ENCODE measurements at regions not wholly inside any gene's neighbourhood (a gene's known extent, or its start where the extent isn't known, plus 50 kb on each side); places are given as distances from the start of the nearest gene placed in this dataset.
"Not testable (repeated sequence)": the region's sequence is repeated elsewhere in the genome, so short reads cannot be mapped to it uniquely, and the experiment has no call there.

- DNase-seq, result no peak
Observed at GRCh38 chr2:145408980-145409379, 889.1 kb upstream of the ZEB2 start.

DNA sequence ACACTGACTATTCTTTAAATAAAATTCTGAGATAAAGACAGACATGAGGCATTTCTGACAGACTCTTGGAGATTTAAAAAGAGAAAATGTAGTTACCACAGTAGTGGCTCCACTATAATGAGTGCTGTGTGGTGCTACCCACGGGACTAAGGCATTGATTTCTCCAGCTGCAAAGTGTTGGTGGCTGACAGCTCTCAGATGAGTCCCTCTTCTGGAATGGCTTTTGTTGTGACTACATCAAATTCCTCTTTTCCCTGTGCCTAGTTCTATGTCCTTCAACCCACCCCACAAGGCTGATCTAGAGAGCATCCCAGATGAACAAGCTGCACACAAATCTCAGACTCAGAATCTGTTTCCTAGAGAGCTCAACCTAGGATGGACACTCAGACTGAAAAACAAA is 884.8 kb upstream of the ZEB2 start:
- no peak for DNase-seq

- no peak for DNase-seq
Observed at GRCh38 chr2:145402706-145403277, 882.9 kb upstream of the ZEB2 start.

DNA sequence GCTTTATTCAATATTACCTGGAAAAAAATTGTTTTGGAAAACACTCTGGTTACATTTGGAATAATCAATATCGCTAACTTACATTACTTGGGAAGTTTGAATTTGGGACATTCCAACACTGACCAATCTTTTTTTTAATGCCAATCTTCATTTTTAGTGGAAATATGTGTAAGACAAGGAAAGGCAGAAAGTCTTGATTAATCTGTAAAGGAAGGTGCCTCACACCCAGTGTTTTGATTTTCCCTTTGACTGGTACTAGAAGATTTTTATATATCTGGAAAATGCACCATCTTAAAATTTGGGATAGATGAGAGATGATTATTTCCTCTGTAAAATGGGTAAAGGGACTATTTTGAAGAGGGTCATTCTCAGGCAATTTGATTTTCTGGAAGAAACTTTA is 879.2 kb upstream of the ZEB2 start:
- no peak for DNase-seq

- DNase-seq, result no peak
Observed at GRCh38 chr2:145394181-145394580, 874.3 kb upstream of the ZEB2 start.

DNA sequence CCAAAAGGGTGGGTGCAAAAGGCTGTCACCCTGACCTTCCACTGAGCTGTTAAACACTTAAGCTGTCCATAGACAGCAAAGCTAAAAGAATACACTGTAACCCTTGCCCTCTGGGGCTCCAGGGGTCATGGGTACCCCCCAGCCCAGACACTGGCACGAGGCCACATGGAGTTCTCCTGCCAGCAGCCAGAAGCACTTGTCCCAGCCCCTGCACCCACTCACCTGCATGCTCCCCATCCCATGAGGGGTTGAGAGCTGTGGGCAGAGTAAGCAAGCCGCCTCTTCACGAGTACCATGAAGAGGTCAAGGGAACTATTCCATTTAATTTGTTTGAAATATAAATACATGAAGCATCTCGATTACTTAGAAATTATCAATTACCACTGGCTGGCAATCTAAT is 867.1 kb upstream of the ZEB2 start:
- DNase-seq, result no peak

GRCh38 chr2:145383961-145384360 is 864.0 kb upstream of the ZEB2 start:
- DNase-seq, result no peak

GRCh38 chr2:145380436-145381017 is 860.6 kb upstream of the ZEB2 start:
- no peak for DNase-seq

DNA sequence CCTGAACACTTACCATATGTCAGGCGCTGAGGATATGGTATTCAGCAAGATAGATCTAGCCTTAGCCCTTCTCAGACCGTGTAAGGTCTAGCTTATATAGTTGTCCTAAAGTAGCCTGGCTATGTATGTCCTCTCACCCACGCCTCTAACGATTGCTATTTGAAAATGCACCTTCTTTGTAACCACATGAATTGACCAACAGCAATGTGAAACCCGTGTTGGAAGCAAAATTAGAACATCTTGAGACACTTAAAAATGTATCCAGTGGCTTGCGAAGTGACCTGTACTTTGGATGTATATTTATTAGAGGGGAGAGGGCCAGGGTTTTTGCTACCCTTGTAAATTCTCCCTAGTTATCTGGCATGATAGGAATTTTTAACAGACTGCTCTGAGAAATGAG is 860.0 kb upstream of the ZEB2 start:
- no peak for DNase-seq

DNA sequence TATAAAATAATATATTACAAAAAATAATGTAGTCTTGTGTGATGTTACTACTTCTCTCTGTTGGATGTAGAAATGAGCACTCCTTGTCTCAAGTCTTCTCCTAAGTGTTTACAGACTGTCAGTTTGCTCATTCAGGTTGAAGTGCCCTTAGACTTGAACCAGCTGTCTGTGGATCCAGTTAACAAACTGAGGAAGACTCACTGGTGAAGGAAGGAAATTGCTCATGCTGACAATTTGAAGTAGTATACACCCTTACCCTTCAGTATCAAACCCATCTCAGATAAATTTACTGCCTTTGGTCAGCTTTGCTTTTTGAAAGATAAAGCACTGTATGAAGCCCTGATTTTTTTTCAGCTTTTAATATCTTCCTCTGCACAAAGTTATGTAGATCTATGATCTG is 854.2 kb upstream of the ZEB2 start:
- DNase-seq, result no peak

DNA sequence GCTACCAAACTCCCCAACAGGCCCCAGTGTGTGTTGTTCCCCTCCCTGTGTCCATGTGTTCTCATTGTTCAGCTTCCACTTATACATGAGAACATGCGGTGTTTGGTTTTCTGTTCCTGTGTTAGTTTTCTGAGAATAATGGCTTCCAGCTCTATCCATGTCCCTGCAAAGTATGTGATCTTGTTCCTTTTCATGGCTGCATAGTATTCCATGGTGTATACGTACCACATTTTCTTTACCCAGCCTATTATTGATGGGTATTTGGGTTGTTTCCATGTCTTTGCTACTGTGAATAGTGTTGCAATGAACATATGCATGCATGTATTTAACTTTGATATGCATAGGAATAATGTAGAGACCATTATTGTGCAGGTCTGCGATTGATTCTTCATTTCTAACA is 847.4 kb upstream of the ZEB2 start:
- not testable (repeated sequence) for DNase-seq

- DNase-seq, result no peak
Observed at GRCh38 chr2:145366341-145366740, 846.4 kb upstream of the ZEB2 start.

GRCh38 chr2:145360129-145360790 is 840.3 kb upstream of the ZEB2 start:
- DNase-seq, result no peak

GRCh38 chr2:145359561-145359960 is 839.6 kb upstream of the ZEB2 start:
- no peak for DNase-seq

DNA sequence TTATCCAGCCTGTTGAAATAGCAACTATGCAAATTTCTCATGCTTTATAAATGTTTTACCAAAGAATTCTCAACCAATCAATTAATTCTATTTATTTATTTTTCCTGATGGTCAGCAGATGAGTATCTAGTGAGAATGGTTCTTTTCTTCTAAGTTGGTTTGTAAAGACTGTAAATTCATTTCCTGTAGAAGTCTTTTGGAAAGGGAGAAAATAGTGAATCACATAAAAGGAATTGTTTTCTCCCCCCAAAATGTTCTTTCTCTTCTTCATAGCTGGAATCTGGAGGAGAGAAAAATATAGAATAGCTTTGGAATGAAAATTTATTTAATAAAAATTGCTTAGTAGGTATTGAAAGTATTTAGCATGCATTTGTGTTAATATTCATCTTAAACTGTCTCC is 836.1 kb upstream of the ZEB2 start:
- DNase-seq, result no peak

DNA sequence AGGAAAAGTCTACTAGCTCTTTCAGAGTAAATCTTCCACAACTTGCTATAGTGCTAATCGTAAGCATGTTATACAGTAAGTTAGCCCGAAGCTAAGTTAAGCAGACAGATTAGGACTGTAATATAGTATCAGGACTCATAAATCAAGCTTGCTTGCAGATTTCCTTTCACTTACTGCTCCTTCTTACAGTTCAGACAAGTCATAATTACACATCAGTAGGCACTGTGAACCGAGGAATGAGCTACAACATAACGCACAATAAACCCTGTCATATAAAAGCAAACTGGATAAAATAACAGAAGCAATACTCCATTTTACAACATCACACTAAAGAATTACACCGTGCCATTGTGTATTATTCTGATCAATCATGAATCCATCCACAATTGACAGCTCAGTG is 832.6 kb upstream of the ZEB2 start:
- DNase-seq, result no peak

GRCh38 chr2:145351864-145352425 is 832.0 kb upstream of the ZEB2 start:
- no peak for DNase-seq

- DNase-seq, result no peak
Observed at GRCh38 chr2:145350011-145350410, 830.1 kb upstream of the ZEB2 start.

DNA sequence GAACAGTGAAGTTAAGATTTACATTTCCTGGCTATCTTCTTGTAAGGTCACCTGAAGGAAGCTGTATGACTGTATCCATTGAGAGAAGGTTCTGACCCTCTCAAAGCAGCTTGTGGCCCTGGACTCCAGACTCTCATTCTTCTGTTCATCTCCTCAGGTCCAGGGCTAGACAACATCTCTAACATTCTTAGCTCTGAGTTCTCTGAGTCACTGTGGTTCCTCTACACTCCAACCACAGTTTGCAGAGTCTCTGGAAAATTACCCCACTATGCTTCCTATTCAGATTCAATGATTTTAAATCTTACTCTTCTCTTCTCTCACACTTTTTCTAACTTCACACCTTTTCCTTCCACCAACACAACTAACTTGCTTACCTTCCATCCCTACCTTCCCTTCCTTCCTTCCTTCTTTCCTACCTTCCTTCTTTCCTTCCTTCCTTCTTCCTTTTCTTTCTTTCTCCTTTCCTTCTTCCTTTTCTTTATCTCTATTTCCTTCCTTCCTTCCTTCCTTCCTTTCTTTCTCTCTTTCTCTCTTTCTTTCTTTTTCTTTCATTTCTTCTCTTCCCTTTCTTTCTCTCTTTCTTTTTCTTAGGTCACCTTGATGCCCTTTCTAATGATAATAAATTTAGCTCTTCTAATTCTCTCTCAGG is 824.3 kb upstream of the ZEB2 start:
- DNase-seq, result no peak

DNA sequence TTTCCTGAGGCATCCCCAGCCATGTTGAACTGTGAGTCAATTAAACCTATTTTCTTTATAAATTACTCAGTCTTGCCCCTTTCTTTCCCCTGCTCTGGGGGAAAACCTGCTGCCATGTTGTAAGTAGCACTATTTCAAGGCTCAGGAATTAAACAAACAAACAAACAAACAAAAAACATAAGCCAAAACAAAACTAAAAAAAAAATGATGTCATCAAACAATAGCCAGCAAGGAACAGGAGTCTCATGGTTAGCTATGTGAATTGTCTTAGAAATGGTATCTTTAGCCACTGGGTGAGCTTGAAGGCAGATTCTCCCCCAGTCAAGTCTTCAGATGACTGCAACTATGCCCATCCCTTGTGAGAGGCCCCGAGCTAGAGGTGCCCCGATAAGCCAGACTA is 823.4 kb upstream of the ZEB2 start:
- DNase-seq, result no peak

DNA sequence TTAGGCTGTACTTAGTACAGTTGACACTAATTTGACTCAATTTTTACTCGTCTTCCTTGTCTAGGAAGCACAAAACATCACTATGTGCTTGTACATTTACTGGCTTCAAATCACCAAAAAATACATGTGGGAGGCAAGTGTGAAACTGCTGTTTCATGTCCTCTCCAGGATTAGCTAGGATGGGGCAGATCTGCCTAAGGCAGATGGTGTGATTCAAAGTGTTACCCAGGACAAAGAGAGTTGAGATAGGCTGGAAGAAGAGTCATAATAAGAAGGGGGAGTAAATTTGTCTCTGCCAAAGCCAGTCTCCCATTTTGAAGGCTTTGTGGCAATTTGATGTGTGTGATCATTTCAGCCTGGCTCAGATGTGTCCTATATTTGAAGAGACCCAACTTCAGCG is 821.6 kb upstream of the ZEB2 start:
- no peak for DNase-seq

DNA sequence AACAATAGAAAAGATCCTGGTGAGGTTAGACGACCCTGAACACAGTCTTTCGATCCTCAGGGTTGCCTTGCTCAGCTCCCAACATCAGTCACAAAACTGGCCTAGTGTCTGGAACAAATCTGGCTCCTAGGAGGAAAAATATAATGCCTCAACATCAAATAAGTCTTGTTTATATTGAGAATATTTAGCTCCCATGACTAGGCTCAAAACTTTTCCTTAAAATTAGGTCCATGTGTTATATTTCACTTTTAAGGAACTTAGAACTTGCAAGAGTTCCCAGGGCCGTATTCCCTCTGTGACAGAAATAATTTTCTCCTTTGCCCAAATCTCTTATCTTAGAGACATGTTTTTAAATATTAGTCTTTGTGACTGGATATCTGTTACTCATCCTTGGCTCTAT is 819.7 kb upstream of the ZEB2 start:
- no peak for DNase-seq

GRCh38 chr2:145332210-145332898 is 812.4 kb upstream of the ZEB2 start:
- DNase-seq, result no peak
